ENCODE measurements at regions not wholly inside any gene's neighbourhood (a gene's known extent, or its start where the extent isn't known, plus 50 kb on each side); places are given as distances from the start of the nearest gene placed in this dataset.

DNA sequence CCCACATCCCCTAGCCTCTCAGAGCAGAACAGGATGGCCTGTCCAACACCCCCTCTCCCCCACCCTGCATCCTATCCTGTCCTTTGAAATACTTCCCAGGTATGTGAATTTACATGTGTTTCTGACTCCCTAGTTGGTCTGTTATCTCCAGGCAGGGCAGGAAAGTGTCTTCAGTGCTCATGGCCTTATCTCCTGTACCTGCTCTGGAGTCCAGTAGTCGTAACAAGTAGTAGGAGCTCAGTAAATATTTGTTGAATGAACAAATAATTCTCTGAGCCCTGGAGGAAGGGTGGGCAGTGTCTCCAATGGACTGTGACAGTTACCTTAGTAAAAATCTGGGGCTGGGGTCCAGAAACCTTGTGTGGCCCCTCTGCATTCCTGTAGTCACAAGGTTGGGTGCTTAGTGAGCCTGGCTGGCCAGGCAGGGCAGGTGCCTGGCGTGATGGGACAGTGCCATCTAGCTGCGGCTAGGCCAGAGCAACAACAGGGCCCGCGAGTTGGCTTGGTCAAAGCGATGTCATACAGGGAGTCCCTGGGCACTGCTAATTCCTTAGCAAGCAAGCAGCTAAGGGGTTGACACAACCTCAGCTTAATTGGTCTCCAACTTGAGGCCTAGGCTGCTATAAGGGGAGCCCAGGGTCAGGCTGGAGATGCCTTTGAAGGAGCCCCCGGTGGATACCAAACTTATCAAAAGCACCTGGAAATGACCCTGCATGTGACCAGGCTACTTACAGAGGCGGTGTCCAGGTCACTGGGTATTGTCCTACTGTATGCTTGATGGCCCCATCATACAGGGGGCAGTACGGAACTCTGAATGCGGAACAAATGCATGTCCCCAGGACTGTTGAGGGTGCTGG is 89.0 kb upstream of the PPM1J start (continued):
- TF ChIP-seq, protein P1, sequence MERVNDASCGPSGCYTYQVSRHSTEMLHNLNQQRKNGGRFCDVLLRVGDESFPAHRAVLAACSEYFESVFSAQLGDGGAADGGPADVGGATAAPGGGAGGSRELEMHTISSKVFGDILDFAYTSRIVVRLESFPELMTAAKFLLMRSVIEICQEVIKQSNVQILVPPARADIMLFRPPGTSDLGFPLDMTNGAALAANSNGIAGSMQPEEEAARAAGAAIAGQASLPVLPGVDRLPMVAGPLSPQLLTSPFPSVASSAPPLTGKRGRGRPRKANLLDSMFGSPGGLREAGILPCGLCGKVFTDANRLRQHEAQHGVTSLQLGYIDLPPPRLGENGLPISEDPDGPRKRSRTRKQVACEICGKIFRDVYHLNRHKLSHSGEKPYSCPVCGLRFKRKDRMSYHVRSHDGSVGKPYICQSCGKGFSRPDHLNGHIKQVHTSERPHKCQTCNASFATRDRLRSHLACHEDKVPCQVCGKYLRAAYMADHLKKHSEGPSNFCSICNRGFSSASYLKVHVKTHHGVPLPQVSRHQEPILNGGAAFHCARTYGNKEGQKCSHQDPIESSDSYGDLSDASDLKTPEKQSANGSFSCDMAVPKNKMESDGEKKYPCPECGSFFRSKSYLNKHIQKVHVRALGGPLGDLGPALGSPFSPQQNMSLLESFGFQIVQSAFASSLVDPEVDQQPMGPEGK (tag by site-specific recombination; IDR thresholded peaks at IDR 0.05): no peak
- TF ChIP-seq, protein P2, sequence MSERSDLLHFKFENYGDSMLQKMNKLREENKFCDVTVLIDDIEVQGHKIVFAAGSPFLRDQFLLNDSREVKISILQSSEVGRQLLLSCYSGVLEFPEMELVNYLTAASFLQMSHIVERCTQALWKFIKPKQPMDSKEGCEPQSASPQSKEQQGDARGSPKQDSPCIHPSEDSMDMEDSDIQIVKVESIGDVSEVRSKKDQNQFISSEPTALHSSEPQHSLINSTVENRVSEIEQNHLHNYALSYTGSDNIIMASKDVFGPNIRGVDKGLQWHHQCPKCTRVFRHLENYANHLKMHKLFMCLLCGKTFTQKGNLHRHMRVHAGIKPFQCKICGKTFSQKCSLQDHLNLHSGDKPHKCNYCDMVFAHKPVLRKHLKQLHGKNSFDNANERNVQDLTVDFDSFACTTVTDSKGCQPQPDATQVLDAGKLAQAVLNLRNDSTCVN (tag by site-specific recombination; optimal IDR thresholded peaks at IDR 0.05): no peak
- 0 out of 2 replicates have a peak, but pooled peaks have one; percentile 11 for TF ChIP-seq SCRT1 (tag by site-specific recombination; IDR thresholded peaks at IDR 0.05; ENCODE audit: borderline replicate concordance)
- TF ChIP-seq ZNF132 (tag by site-specific recombination; IDR thresholded peaks at IDR 0.05; ENCODE audit: borderline replicate concordance): no peak
- no peak for TF ChIP-seq SP3 (tag by site-specific recombination; IDR thresholded peaks at IDR 0.05)
- TF ChIP-seq ZNF600 (tag by site-specific recombination; IDR thresholded peaks at IDR 0.05): peak; percentile 49; the same call in 1 of the 2 replicates
- TF ChIP-seq ZNF184 (tag by site-specific recombination; IDR thresholded peaks at IDR 0.05): peak; percentile 53; the same call in 1 of the 2 replicates
- TF ChIP-seq ZNF561 (tag by site-specific recombination; IDR thresholded peaks at IDR 0.05; ENCODE audit: borderline replicate concordance): no peak
- TF ChIP-seq, protein P3, sequence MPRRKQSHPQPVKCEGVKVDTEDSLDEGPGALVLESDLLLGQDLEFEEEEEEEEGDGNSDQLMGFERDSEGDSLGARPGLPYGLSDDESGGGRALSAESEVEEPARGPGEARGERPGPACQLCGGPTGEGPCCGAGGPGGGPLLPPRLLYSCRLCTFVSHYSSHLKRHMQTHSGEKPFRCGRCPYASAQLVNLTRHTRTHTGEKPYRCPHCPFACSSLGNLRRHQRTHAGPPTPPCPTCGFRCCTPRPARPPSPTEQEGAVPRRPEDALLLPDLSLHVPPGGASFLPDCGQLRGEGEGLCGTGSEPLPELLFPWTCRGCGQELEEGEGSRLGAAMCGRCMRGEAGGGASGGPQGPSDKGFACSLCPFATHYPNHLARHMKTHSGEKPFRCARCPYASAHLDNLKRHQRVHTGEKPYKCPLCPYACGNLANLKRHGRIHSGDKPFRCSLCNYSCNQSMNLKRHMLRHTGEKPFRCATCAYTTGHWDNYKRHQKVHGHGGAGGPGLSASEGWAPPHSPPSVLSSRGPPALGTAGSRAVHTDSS (tag by site-specific recombination; IDR thresholded peaks at IDR 0.05): no peak
- no peak for TF ChIP-seq ZNF274 (IDR thresholded peaks at IDR 0.05; ENCODE audit: low read length)
- no peak for TF ChIP-seq ZNF274 (tag by site-specific recombination; IDR thresholded peaks at IDR 0.05; ENCODE audit: borderline replicate concordance)
- TF ChIP-seq GLIS1 (tag by site-specific recombination; IDR thresholded peaks at IDR 0.05): no peak
- TF ChIP-seq, protein P4, sequence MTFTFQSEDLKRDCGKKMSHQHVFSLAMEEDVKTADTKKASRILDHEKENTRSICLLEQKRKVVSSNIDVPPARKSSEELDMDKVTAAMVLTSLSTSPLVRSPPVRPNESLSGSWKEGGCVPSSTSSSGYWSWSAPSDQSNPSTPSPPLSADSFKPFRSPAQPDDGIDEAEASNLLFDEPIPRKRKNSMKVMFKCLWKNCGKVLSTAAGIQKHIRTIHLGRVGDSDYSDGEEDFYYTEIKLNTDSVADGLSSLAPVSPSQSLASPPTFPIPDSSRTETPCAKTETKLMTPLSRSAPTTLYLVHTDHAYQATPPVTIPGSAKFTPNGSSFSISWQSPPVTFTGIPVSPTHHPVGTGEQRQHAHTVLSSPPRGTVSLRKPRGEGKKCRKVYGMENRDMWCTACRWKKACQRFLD (tag by site-specific recombination; IDR thresholded peaks at IDR 0.05): no peak
- TF ChIP-seq ZNF366 (tag by site-specific recombination; conservative IDR thresholded peaks at IDR 0.05): no peak
- no peak for TF ChIP-seq ZNF433 (tag by site-specific recombination; IDR thresholded peaks at IDR 0.05; ENCODE audit: low read depth)
- TF ChIP-seq WT1 (tag by site-specific recombination; IDR thresholded peaks at IDR 0.05): no peak
- no peak for TF ChIP-seq ZNF121 (tag by site-specific recombination; IDR thresholded peaks at IDR 0.05)
- TF ChIP-seq, protein P5, sequence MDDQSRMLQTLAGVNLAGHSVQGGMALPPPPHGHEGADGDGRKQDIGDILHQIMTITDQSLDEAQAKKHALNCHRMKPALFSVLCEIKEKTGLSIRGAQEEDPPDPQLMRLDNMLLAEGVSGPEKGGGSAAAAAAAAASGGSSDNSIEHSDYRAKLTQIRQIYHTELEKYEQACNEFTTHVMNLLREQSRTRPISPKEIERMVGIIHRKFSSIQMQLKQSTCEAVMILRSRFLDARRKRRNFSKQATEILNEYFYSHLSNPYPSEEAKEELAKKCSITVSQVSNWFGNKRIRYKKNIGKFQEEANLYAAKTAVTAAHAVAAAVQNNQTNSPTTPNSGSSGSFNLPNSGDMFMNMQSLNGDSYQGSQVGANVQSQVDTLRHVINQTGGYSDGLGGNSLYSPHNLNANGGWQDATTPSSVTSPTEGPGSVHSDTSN (CRISPR knock-in tag; IDR thresholded peaks at IDR 0.05): no peak
- no peak for TF ChIP-seq GLIS2 (tag by site-specific recombination; IDR thresholded peaks at IDR 0.05)
- no peak for TF ChIP-seq ZFHX2 (tag by site-specific recombination; conservative IDR thresholded peaks at IDR 0.05)
- no peak for TF ChIP-seq ZNF138 (tag by site-specific recombination; IDR thresholded peaks at IDR 0.05; ENCODE audit: borderline replicate concordance)
- TF ChIP-seq ZSCAN16 (tag by site-specific recombination; IDR thresholded peaks at IDR 0.05): no peak
- TF ChIP-seq ZNF529 (tag by site-specific recombination; IDR thresholded peaks at IDR 0.05; ENCODE audit: insufficient replicate concordance): no peak
- no peak for TF ChIP-seq ZNF341 (tag by site-specific recombination; IDR thresholded peaks at IDR 0.05; ENCODE audit: low read depth)
- TF ChIP-seq, protein P6, sequence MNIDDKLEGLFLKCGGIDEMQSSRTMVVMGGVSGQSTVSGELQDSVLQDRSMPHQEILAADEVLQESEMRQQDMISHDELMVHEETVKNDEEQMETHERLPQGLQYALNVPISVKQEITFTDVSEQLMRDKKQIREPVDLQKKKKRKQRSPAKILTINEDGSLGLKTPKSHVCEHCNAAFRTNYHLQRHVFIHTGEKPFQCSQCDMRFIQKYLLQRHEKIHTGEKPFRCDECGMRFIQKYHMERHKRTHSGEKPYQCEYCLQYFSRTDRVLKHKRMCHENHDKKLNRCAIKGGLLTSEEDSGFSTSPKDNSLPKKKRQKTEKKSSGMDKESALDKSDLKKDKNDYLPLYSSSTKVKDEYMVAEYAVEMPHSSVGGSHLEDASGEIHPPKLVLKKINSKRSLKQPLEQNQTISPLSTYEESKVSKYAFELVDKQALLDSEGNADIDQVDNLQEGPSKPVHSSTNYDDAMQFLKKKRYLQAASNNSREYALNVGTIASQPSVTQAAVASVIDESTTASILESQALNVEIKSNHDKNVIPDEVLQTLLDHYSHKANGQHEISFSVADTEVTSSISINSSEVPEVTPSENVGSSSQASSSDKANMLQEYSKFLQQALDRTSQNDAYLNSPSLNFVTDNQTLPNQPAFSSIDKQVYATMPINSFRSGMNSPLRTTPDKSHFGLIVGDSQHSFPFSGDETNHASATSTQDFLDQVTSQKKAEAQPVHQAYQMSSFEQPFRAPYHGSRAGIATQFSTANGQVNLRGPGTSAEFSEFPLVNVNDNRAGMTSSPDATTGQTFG (tag by site-specific recombination; IDR thresholded peaks at IDR 0.05; ENCODE audit: borderline replicate concordance): no peak
- no peak for TF ChIP-seq OVOL3 (tag by site-specific recombination; IDR thresholded peaks at IDR 0.05)
- no peak for TF ChIP-seq ZNF707 (tag by site-specific recombination; IDR thresholded peaks at IDR 0.05)
- TF ChIP-seq, protein P7, sequence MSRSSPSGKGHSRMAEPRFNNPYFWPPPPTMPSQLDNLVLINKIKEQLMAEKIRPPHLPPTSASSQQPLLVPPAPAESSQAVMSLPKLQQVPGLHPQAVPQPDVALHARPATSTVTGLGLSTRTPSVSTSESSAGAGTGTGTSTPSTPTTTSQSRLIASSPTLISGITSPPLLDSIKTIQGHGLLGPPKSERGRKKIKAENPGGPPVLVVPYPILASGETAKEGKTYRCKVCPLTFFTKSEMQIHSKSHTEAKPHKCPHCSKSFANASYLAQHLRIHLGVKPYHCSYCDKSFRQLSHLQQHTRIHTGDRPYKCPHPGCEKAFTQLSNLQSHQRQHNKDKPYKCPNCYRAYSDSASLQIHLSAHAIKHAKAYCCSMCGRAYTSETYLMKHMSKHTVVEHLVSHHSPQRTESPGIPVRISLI (tag by site-specific recombination; IDR thresholded peaks at IDR 0.05): no peak

Data from HEK293 (cell line).